GM12873 (cell line): ENCODE measurements at regions not wholly inside any gene's neighbourhood (a gene's known extent, or its start where the extent isn't known, plus 50 kb on each side); places are given as distances from the start of the nearest gene placed in this dataset.

Experiments used
- CTCF ChIP-seq: IDR thresholded peaks from 2 replicates; pipeline ENCODE4 v1.5.1; 2012; ENCODE audit warnings: low read depth, mild to moderate bottlenecking, moderate library complexity, low read length, control low read depth; ENCODE audit not compliant: insufficient read depth; ENCODE audit errors: missing control alignments

GRCh38 chr18:76046221-76046620 lies 448.8 kb downstream of the ZNF516 start:
- TF ChIP-seq CTCF = no peak

GRCh38 chr18:76042511-76042910 lies 452.5 kb downstream of the ZNF516 start:
- TF ChIP-seq CTCF = no peak

- TF ChIP-seq CTCF = no peak
These were observed 476.8 kb downstream of the ZNF516 start for GRCh38 chr18:76018210-76018609.

DNA sequence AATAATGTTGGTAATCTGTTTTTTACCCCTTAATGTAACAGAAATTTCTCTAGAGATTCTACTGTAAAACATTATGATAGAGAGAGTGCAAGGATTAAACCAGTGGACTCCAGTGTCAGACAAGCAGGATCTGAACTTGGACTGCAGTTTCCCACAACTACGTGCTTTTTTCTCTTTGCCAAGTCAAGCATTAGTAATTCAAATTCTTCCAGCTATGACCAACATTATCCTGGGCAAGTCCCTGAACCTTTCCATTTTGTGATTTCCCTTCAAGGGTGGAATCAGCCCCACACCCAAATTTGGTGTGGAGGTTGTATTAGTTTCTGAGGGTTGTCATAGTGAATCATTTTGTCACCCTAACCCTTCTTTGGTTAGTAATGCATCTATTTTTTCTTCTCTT lies 482.0 kb downstream of the ZNF516 start:
- TF ChIP-seq CTCF = no peak

DNA sequence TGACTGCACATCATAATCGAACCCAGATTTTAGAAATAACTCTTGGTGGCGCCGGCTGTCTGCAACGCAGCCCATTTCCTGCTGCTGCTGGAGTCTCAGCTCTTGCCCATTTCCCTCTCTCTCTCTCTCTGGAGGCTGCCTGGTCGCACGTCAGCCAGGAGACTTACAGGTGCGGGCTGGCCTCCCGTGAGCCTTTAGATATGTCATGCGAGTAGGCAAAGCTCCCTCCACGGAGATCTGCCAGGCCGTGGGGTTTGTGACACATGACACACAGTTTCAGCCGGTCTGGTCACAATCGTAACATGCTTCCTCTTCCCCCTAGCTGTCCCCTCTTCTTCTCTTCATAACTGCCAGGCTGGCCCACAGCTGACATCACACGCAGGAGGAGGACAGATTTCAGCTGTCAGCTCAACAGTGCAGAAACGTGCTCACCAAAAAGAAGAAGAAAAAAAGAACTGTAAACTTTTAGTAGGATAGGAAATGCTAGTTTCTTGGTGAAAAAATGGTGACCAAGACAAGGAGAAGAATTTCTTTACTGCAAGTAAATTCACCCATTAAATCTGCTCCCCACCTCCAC lies 489.3 kb downstream of the ZNF516 start:
- TF ChIP-seq CTCF = no peak

DNA sequence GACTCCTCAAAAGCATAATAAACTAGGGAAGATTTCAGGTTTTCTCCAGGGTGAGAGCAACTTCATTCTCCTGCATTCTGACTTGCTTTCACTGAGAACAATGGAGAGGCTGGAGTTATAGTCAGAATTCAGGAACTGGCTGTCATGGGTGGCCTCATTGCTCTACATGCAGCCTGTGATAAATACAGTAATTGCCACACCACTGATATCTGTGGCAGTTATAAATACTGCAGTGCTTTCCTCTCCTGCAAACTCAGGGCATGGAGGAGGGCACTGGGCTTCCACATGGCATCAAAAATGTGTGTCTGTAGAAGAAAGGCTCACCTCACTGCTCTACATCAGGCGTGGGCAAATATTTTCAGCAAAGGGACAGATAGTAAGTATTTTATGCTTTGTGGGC lies 510.2 kb downstream of the ZNF516 start:
- no peak for TF ChIP-seq CTCF

DNA sequence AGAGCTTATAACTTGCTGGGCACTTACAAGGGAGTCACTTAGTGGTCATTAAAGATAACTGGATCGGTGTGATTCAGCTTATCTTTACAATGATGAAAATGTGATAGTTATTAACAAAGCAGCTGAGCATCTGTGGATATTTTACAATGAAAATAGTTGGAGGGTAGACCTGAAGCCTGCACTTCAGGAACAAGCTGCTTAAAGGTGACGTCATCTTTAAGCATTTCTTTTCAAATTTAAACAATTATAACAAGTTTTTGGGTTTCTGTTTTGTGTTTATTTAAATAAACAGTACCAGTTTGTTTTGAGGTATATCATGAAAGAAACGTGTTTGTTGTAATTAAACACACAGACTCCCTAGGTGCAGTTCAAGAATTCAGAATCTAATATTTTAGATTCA lies 513.9 kb downstream of the ZNF516 start:
- TF ChIP-seq CTCF = no peak
